Effector CD8-positive, alpha-beta T cell (primary cell): ENCODE measurements at regions not wholly inside any gene's neighbourhood (a gene's known extent, or its start where the extent isn't known, plus 50 kb on each side); places are given as distances from the start of the nearest gene placed in this dataset.

Experiments used
- DNase-seq: peaks from one replicate; lab custom pipeline; 2025; lab: John Stamatoyannopoulos, UW

DNA sequence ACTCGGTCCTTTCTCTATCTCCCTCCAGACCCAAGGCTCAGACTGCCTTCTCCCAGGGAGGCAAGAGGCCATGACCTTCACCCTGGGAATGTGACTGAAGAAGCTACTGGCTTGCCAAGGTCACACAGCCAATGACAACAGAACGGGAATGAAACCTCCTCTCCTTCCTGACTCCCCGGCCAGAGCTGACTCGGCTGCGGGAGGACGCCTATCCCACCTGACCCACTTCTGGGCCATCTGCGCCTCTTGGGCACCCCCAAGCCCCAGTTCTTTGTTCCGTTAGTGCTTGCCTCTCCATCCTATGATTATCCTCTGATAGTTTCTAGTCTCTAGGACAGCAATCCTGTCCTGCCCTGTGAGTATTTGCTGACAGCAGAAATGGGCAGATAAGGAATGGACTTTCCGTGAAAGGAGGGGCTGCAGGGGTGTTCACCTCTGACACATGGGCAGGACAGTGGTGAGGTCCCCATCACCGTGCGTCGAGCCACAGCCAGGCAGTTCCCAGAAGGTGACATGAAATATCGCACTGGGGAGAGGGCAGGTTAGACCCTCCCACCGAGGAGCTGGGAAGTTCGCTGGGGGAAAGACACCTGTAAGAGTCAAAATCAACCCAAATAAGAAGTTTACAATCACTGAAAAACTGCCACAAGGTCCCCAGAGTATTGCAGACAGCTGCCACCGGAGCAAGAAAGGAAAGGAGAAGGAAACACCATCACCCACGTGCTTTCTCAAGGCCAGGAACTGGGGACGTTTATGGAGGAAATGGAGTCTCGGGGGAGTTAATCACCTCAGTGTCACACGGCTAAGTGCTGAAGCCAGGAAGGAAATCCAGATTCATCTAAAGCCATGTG lies 63.0 kb downstream of the INSIG1 start:
- no peak for DNase-seq

- no peak for DNase-seq
Observed at GRCh38 chr7:155361346-155361680, 63.6 kb downstream of the INSIG1 start.

GRCh38 chr7:155361947-155362346 lies 64.3 kb downstream of the INSIG1 start:
- no peak for DNase-seq

DNA sequence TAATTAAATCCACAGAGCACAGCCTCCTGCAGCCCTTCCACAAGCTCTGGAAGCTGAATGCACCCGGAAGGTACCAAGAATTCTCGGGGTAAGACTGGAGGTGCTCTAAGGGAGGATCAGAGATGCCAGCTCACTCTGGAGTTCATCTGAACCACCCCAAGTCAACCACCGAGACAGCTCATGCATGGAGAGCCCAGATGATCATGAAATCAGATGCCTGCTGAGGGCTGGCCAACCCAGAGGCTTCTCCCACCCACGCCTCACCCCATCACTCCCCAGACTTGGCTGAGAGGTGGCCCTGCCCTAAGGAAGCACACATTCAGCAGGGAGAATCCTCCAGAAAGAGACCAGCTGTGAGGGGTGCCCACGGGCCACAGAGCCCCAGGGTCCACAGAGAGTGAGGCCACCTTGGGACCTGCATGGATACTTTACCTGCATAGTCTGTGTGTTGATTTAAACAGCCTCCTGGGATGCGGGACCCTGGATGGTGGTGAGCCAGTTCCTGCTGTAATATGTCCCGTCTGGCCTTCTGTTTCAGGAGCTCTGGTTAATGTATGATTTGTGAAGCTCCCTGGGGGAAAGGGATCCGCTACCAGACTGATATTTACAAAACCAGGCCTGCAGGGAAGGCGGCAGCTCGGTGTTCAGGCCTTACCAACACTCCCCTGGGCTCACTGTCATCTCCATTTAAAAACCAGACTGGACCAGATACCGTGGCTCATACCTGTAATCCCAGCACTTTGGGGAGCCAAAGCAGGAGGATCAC lies 64.9 kb downstream of the INSIG1 start:
- DNase-seq = no peak

DNA sequence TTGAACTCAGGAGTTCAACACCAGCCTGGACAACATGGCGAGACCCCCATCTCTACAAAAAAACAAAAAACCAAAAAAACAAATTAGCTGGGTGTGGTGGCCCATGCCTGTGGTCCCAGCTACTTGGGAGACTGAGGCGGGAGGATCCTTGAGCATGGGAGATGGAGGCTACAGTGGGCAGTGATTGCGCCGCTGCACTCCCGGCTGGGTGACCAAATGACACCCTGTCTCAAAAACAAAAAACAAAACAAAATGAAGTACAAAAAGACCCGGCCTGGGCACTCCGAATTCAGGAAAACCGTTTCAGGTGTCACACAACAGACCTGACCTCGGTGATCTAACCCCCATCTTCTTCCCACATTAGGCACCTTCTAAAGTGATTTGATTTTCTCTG lies 65.5 kb downstream of the INSIG1 start:
- no peak for DNase-seq

- no peak for DNase-seq
Observed at GRCh38 chr7:155363852-155364600, 66.3 kb downstream of the INSIG1 start.

DNA sequence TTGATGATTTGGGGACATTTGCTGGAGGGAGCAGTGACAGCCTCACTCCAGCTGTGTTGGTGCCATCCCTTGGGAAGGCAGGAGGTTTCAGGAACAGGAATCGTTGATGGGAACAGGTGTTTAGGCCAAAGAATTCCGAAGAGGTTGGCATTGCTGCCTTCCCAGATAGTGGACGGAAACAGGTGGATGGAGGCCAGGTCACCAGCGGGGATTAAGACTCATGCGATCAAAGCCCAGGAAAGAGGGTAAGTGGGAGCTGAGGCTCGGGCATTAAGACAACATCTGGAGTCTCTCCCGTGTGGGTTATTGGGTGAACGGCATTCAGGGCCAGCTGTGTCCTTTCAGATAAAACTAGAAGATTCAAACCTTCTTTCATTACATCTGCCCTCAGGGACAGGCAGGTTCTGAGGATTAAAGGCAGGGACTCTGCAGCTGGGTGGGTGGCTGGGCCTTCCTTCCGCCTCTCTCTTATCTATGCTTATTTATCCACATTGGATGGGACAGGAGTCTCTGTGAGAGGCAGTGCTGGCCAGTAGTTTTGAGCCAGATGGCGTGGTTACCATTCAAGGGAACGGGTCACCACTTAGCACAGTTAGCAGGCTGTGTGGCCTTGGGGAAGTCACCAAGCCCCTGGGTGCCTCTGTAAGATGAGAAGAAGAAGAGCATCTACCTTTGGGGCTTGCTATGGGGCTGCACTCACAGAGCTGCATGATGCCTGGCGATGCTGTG lies 67.6 kb downstream of the INSIG1 start:
- no peak for DNase-seq

- no peak for DNase-seq
Observed at GRCh38 chr7:155368894-155369600, 71.4 kb downstream of the INSIG1 start.

- no peak for DNase-seq
Observed at GRCh38 chr7:155369766-155370165, 72.1 kb downstream of the INSIG1 start.

DNA sequence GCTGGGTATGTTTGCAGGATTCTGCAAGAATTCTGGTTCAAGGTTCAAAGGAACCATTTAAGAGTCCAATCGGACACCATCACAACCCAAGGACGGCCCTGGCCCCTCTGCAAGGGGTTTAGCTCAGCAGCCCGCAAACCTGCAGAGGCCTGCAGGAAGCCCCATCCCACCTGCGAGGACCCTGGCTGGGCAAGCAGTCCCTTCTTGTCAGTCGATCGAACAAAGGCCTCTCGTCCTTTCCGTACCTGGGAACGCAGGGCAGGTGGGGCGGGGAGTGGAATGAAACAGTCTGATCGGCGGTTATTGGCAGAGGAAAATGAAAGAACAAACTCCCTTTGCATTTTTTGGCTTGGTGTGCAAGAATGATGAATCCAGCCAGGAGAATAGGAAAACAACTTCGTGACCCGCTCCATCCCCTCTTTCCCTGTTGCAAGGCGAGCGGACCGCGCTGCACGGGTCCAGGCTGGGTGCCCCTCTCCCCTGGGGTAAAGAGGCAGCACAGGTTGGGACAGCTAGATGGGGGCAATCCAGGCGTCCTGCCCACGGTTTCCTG lies 73.7 kb downstream of the INSIG1 start:
- no peak for DNase-seq

DNA sequence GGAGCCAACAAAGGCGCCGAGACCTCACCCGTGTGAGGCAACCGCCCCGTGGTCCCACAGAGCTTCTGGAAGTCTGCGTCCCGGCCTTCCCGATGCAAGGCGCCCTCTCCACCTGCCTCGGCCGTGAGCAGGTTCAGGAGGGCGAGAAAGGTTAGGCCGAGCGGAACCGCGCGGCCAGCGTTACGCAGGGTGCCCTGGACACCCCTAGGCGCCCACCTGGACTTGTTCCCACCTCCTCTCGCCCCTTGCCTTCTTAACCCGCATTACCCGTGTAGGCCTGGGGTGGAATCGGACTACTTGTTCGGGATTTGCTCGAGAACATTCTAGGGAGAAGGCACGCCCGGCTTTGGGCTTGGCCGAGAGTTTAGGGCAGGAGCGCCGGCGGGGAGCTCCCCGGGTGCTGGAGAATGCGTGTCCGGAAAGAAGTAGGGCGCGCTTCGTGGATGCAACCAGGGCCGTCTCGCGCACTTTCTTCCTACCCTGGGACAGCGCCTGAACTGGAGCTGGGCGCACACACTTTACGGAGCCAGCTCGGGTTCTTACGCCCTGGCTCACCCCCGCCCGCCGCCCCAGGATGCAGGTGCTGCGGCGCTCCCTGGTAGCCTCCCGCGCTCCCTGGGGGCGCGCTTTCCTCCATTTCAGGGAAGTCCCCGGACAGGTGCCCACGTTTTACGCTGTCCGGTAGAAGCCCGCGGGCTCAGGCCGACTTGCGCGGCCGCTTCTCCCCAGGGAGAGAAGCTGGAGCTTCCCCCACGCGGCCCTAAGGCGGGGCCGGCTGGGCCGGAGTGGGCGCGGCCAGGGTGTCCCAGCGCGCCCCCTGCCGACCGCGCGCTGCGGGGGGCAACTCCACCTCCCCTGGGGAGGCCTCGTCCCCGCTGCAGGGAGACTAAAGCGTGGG lies 74.5 kb downstream of the INSIG1 start:
- DNase-seq = no peak

GRCh38 chr7:155372782-155373358 lies 75.2 kb downstream of the INSIG1 start:
- DNase-seq = no peak

DNA sequence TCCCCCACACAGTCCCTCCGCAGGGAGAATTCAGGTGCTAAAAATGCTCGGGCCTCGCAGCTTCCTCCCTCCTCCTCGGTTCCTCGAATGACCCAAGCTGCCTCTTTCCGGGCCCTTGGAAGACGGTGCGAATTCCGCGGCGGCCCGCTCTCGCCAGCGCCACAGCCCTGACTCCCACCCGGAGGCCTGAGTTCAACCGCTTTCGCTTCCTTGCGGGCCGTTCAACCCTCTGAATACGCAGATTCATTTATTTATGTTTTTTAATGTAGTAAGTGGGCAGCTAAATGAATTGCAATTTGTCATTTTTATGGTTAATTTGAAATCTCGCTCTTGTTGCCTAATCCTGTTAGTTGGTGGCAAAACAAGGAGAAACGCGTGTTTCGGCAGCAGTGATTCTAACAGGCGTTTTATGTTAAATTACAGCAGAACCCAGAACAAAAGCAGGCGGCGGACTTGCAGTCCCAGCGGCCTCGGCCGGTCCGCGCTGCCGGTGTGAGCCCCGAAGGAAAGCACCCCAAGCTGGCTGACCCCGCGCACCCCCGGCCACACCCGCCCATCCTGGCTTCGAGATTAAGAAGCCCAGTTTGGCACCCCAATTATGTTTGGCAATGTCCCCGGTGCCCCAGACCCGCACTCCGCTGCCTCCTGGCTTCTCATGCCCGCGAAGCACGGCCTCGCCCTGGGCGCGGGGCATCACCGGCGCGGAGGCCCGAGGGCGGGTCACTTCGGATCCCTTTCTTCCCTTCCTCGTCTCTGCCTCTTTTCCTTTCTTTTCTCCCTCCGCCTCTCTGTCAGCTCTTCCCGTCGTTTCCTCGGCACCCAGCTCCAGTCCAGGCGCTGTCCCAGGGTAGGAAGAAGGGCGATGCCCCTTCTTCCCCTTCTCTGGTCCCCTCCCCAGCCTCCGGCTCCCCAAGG lies 75.9 kb downstream of the INSIG1 start:
- DNase-seq = no peak

DNA sequence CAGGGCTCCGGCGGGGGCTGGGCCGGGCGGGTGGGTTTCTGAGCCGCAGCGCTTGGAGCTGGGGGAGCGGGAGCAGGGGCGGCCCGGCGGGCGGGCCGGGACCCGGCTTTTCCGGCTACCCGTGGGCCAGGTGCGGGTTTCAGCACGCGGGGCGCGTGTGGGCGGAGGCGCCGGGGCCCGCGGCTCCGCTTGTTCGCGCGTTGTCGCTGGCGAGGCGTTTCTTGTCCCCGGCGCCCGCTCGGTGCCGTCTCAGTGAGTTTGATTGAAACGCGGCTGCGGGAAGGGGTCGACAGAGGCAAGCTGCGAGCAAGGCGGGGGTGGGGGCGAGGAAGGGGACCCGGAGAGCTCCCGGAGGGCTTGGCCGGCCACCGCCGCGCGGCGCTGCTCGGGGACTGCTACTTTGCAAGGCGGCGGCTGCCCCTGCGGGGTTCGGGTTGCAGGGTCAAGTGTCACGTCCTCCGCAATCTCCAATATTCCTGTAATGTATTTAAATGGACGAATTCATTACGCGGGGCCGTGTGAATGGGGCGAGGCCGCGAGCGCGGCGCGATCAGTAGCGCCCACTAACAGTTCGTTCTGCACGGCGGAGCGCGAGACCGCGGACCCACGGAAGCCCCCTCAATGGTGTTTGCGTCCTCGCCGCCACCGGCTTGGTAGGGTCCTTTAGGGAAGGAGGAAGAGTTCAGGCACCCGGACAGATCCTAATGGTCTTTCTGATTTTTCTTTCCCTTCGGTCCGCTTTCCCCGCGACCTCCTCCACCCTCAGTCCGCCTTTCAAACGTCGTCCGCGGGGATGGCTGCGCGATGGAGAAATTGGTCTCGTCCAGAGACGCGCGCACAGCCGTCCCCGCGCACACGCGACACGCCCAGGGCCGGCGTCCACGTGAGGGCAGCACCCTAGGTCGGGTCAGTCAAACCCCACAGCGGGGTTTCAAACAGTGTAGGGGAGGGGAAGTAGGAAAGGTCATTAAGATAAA lies 76.9 kb downstream of the INSIG1 start:
- no peak for DNase-seq

DNA sequence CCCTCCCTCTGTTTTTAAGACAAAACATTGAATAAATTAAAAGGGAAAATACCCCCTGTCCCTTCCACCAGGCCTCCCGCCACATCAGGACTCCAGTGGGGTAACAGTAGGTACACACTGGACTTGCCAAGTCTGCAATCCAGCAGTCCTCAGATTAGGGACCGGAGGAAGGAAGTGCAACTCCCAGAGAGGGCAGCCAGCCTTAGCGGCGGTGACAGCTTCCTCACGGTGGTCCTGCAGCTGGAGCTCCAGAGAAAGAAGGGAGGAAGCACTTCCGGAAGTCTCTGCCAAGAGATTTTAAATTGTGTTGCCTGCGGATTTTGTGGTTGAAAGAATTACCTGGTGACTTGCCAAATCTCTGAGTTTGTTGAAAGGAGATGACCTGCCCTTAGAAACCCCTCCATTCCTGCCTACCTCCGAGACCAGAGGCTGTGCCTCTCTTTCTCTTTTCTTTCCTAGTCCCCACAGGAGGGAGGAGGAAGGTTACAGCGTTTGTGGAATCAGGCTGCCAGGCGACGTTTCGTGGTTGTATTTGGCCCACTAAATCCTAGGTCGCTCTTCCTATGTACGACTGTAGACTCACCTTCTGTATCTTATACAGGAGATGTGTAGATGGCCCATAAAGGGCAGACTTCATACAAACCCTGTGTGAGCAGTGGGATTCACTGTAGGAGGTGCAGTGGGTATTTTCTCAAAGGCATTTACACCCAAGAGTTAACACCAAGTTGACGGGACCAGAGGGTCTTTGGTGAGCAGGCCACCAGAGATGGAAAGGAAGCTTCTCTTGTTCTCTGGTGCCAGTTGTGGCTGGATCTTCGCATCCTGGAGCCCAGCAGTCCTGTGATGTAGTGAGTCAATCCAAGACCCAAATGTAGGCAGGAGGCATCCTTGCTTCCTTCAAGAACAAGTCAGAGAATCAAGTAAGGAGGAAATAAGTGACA lies 77.9 kb downstream of the INSIG1 start:
- no peak for DNase-seq
